HepG2 (cell line): ENCODE measurements at regions not wholly inside any gene's neighbourhood (a gene's known extent, or its start where the extent isn't known, plus 50 kb on each side); places are given as distances from the start of the nearest gene placed in this dataset.

ENCODE experiments used
- ATAC-seq: fragments of 200-7000 bp; cut with Tn5 transposase; 3 replicates; pipeline ENCODE4 v1.9.1; 2020; ENCODE audit warnings: mild to moderate bottlenecking, moderate library complexity
- BruUV-seq: library from RNA; stranded (reverse); fragments of 400-500 nt; replicated peaks from 2 replicates; lab custom pipeline; 2021; lab: Mats Ljungman, UMichigan
- CTCF ChIA-PET: fragments of 300-600 bp; formaldehyde crosslinking; extraction: SDS; loops from one replicate; lab custom pipeline; 2021; ENCODE audit warnings: low total read pairs, inconsistent platforms, low intra/inter-chr PET ratio; lab: Yijun Ruan, JAX
- POLR2A ChIA-PET: fragments of 350-600 bp; sonication (Branson Sonifier 250); formaldehyde crosslinking; loops from one replicate; lab custom pipeline; 2020; ENCODE audit warnings: antibody characterized with exemption, inconsistent platforms; lab: Yijun Ruan, JAX
- DNase-seq: peaks from one replicate; pipeline ENCODE4 v3.0.0-alpha.2; 2015; ENCODE audit warnings: low spot score
- FAIRE-seq: peaks from 3 replicates; lab custom pipeline; 2011; peaks lifted over from hg19 to GRCh38; lab: Jason Lieb, UNC
- H2AFZ ChIP-seq: one replicate; pipeline ENCODE4 v1.6.1; 2011; ENCODE audit warnings: low read length, inconsistent platforms
- H3K27ac ChIP-seq: fragments of 300-600 bp; 3 replicates; pipeline ENCODE4 v1.8.0; 2011; ENCODE audit warnings: mixed run types, mild to moderate bottlenecking, mixed read lengths, low read length, inconsistent platforms; ENCODE audit not compliant: insufficient read depth; ENCODE audit errors: extremely low read length
- H3K27me3 ChIP-seq, 2 experiments: fragments of 200-600 bp in 1 of 2; 2 replicates in 1 of 2; 3 replicates in 1 of 2; pipeline versions ENCODE4 v1.6.0 to v1.8.0; 2011; ENCODE audit warnings: low read length in 2 of 2, mild to moderate bottlenecking in 2 of 2, moderate library complexity in 2 of 2, inconsistent platforms in 1 of 2; ENCODE audit not compliant: insufficient read depth in 2 of 2, control insufficient read depth in 1 of 2
- H3K36me3 ChIP-seq, 2 experiments: fragments of 200-600 bp in 1 of 2; replicated peaks in 1 of 2; 2 replicates in 1 of 2; 3 replicates in 1 of 2; pipeline versions ENCODE4 v1.5.1 to v1.8.0; 2011; ENCODE audit warnings: low read length in 2 of 2, inconsistent platforms in 1 of 2; ENCODE audit not compliant: insufficient read depth in 2 of 2, control insufficient read depth in 1 of 2
- H3K4me1 ChIP-seq: 2 replicates; pipeline ENCODE4 v1.5.1; 2012; ENCODE audit warnings: low read length, inconsistent platforms; ENCODE audit not compliant: insufficient read depth
- H3K4me2 ChIP-seq: 2 replicates; pipeline ENCODE4 v1.6.0; 2011; ENCODE audit warnings: low read depth, low read length, inconsistent platforms
- H3K4me3 ChIP-seq, 3 experiments: fragments of 200-600 bp in 1 of 3; sonication (generic), shearing (Covaris generic) in 1 of 3; replicated peaks in 1 of 3; 2 replicates each; pipeline ENCODE4 v1.5.1; 2011 to 2016; ENCODE audit warnings: low read length in 3 of 3, inconsistent platforms in 2 of 3, low read depth in 2 of 3, mild to moderate bottlenecking in 2 of 3, control low read depth in 1 of 3, mixed read lengths in 1 of 3; ENCODE audit not compliant: insufficient read depth in 1 of 3
- H3K79me2 ChIP-seq: one replicate; pipeline ENCODE4 v1.6.1; 2011; ENCODE audit warnings: low read length, inconsistent platforms; ENCODE audit not compliant: insufficient read depth
- H3K9ac ChIP-seq: 2 replicates; pipeline ENCODE4 v1.6.0; 2011; ENCODE audit warnings: mild to moderate bottlenecking, low read depth, low read length, inconsistent platforms; ENCODE audit not compliant: insufficient read depth
- H3K9me3 ChIP-seq: 2 replicates; pipeline ENCODE4 v1.5.1; 2012; ENCODE audit warnings: mild to moderate bottlenecking, low read length
- H4K20me1 ChIP-seq: 2 replicates; pipeline ENCODE4 v1.6.0; 2011; ENCODE audit warnings: inconsistent platforms, mild to moderate bottlenecking, low read length, moderate library complexity; ENCODE audit not compliant: insufficient read depth
- GATA4 ChIP-seq: sonication (generic); IDR thresholded peaks from 2 replicates; pipeline ENCODE4 v1.6.1; 2016; ENCODE audit warnings: antibody characterized with exemption, low read depth, borderline replicate concordance
- RFX1 ChIP-seq: fragments of 450-650 bp; IDR thresholded peaks from 2 replicates; pipeline ENCODE4 v1.6.1; 2017
- RFX3 ChIP-seq: IDR thresholded peaks from 2 replicates; pipeline ENCODE4 v1.6.1; 2016; ENCODE audit warnings: missing biosample characterization, missing genetic modification reagents
- TCF12 ChIP-seq, 2 experiments: fragments of 450-650 bp in 1 of 2; sonication (generic) in 1 of 2; formaldehyde crosslinking in 1 of 2; IDR thresholded peaks; 2 replicates each; pipeline versions ENCODE4 v1.6.1 to v1.8.0; 2017 to 2022; ENCODE audit warnings: antibody characterized with exemption in 1 of 2, mild to moderate bottlenecking in 1 of 2, missing genetic modification reagents in 1 of 2, moderate library complexity in 1 of 2
- THAP11 ChIP-seq: IDR thresholded peaks from 2 replicates; pipeline ENCODE4 v1.6.1; 2016; ENCODE audit warnings: missing biosample characterization, missing genetic modification reagents
- ZFP41 ChIP-seq: sonication (generic); formaldehyde crosslinking; IDR thresholded peaks from 2 replicates; pipeline ENCODE4 v1.4.0; 2020; ENCODE audit warnings: mild to moderate bottlenecking, missing genetic modification reagents, borderline replicate concordance
- ZFY ChIP-seq: sonication (generic); formaldehyde crosslinking; IDR thresholded peaks from 2 replicates; pipeline ENCODE4 v1.4.0; 2020; ENCODE audit warnings: missing genetic modification reagents
- ZNF235 ChIP-seq: sonication (generic); formaldehyde crosslinking; IDR thresholded peaks from 2 replicates; pipeline ENCODE4 v1.8.1; 2023; ENCODE audit warnings: mild to moderate bottlenecking, missing genetic modification reagents, borderline replicate concordance
- ZNF335 ChIP-seq: sonication (generic); formaldehyde crosslinking; IDR thresholded peaks from 2 replicates; pipeline ENCODE4 v1.4.0; 2020; ENCODE audit warnings: missing genetic modification reagents
- ZNF75D ChIP-seq: sonication (generic); formaldehyde crosslinking; IDR thresholded peaks from 2 replicates; pipeline ENCODE4 v1.8.1; 2023; ENCODE audit warnings: missing genetic modification reagents, mild to moderate bottlenecking, borderline replicate concordance
- ZNF891 ChIP-seq: sonication (generic); formaldehyde crosslinking; IDR thresholded peaks from 2 replicates; pipeline ENCODE4 v1.5.0; 2020; ENCODE audit warnings: mild to moderate bottlenecking, missing genetic modification reagents
- WGBS: methylation state at CpG from one replicate; pipeline ENCODE4 v1.1.6; 2017; ENCODE audit warnings: low lambda C conversion rate; 5-methylcytosine and 5-hydroxymethylcytosine counted together
- in situ Hi-C: cut with HindIII; loops from 2 replicates; pipeline ENCODE4 v1.10.0; 2017; ENCODE audit warnings: low pct_unique_long_range_greater_than_20kb; ENCODE audit not compliant: extremely low pct_ligation_motif_present
- intact Hi-C: fragments of 100-400 bp; cut with micrococcal nuclease; formaldehyde crosslinking; loops from one replicate; pipeline ENCODE4 v1.10.0; 2022; ENCODE audit not compliant: unreplicated experiment
- TF ChIP-seq, protein P1 (sequence below): sonication (generic); formaldehyde crosslinking; IDR thresholded peaks from 2 replicates; pipeline ENCODE4 v1.5.1; 2020; ENCODE audit warnings: missing genetic modification reagents, mild to moderate bottlenecking, borderline replicate concordance
- TF ChIP-seq, protein P2 (sequence below): sonication (generic); formaldehyde crosslinking; IDR thresholded peaks from 2 replicates; pipeline ENCODE4 v1.4.0; 2020; ENCODE audit warnings: missing genetic modification reagents, borderline replicate concordance
- TF ChIP-seq, protein P3 (sequence below): IDR thresholded peaks from 2 replicates; pipeline ENCODE4 v1.6.1; 2016; ENCODE audit warnings: missing compliant biosample characterization, missing genetic modification reagents, borderline replicate concordance
- TF ChIP-seq, protein P4 (sequence below): sonication (generic); formaldehyde crosslinking; IDR thresholded peaks from 2 replicates; pipeline ENCODE4 v1.4.0; 2020; ENCODE audit warnings: mild to moderate bottlenecking, missing genetic modification reagents, borderline replicate concordance
- TF ChIP-seq, protein P5 (sequence below): sonication (generic); formaldehyde crosslinking; conservative IDR thresholded peaks from 2 replicates; pipeline ENCODE4 v1.8.1; 2023; ENCODE audit warnings: missing genetic modification reagents

DNA sequence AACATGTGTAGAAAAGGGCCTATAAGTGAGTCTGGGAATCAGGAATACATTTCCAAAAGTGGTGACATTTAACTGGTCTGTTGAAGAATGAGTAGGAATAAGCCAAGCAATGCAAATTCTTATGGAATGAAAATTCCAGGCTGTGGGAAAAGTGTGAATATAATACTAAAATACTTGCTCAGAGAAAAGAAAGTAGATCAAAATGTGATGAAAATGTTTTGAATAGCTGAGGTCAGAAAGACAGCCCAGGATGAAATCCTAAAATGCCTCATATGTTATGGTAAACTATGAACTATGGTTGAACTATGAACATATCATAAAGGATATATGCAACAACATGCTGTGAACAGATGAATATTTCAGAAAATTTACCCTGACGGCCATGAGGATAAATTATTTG lies 688.3 kb upstream of the FAT3 start (continued):
- TF ChIP-seq ZFP41 (no peak), RFX1 (no peak), GATA4 (no peak), TCF12 (IDR thresholded peaks at IDR 0.05) (no peak), TCF12 (CRISPR knock-in tag; IDR thresholded peaks at IDR 0.05) (no peak)
- TF ChIP-seq, protein P1, sequence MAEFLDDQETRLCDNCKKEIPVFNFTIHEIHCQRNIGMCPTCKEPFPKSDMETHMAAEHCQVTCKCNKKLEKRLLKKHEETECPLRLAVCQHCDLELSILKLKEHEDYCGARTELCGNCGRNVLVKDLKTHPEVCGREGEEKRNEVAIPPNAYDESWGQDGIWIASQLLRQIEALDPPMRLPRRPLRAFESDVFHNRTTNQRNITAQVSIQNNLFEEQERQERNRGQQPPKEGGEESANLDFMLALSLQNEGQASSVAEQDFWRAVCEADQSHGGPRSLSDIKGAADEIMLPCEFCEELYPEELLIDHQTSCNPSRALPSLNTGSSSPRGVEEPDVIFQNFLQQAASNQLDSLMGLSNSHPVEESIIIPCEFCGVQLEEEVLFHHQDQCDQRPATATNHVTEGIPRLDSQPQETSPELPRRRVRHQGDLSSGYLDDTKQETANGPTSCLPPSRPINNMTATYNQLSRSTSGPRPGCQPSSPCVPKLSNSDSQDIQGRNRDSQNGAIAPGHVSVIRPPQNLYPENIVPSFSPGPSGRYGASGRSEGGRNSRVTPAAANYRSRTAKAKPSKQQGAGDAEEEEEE (CRISPR knock-in tag): no peak

DNA sequence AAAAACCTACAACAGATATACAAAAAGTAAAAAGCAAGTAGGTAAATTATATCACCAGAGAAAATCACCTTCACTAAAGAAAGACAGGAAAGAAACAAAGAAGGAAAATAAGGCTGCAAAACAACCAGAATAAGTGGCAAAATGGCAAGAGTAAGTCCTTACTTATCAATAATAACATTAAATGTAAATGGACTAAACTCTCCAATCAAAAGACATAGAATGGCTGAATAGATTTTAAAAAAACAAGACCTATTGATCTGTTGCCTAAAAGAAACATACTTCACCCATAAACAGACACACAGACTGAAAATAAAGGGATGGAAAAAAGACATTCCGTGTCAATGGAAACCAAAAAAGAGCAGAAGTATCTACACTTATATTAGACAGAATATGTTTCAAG lies 695.7 kb upstream of the FAT3 start:
- H3K27ac ChIP-seq: no peak overlapping the region
- TF ChIP-seq, protein P2, sequence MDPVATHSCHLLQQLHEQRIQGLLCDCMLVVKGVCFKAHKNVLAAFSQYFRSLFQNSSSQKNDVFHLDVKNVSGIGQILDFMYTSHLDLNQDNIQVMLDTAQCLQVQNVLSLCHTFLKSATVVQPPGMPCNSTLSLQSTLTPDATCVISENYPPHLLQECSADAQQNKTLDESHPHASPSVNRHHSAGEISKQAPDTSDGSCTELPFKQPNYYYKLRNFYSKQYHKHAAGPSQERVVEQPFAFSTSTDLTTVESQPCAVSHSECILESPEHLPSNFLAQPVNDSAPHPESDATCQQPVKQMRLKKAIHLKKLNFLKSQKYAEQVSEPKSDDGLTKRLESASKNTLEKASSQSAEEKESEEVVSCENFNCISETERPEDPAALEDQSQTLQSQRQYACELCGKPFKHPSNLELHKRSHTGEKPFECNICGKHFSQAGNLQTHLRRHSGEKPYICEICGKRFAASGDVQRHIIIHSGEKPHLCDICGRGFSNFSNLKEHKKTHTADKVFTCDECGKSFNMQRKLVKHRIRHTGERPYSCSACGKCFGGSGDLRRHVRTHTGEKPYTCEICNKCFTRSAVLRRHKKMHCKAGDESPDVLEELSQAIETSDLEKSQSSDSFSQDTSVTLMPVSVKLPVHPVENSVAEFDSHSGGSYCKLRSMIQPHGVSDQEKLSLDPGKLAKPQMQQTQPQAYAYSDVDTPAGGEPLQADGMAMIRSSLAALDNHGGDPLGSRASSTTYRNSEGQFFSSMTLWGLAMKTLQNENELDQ (CRISPR knock-in tag): no peak
- TF ChIP-seq, protein P3, sequence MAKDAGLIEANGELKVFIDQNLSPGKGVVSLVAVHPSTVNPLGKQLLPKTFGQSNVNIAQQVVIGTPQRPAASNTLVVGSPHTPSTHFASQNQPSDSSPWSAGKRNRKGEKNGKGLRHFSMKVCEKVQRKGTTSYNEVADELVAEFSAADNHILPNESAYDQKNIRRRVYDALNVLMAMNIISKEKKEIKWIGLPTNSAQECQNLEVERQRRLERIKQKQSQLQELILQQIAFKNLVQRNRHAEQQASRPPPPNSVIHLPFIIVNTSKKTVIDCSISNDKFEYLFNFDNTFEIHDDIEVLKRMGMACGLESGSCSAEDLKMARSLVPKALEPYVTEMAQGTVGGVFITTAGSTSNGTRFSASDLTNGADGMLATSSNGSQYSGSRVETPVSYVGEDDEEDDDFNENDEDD: no peak
- no peak for TF ChIP-seq ZNF235
- no peak for TF ChIP-seq THAP11
- TF ChIP-seq, protein P4, sequence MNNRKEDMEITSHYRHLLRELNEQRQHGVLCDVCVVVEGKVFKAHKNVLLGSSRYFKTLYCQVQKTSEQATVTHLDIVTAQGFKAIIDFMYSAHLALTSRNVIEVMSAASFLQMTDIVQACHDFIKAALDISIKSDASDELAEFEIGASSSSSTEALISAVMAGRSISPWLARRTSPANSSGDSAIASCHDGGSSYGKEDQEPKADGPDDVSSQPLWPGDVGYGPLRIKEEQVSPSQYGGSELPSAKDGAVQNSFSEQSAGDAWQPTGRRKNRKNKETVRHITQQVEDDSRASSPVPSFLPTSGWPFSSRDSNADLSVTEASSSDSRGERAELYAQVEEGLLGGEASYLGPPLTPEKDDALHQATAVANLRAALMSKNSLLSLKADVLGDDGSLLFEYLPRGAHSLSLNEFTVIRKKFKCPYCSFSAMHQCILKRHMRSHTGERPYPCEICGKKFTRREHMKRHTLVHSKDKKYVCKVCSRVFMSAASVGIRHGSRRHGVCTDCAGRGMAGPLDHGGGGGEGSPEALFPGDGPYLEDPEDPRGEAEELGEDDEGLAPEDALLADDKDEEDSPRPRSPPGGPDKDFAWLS: no peak
- no peak for TF ChIP-seq ZNF335
- TF ChIP-seq, protein P5, sequence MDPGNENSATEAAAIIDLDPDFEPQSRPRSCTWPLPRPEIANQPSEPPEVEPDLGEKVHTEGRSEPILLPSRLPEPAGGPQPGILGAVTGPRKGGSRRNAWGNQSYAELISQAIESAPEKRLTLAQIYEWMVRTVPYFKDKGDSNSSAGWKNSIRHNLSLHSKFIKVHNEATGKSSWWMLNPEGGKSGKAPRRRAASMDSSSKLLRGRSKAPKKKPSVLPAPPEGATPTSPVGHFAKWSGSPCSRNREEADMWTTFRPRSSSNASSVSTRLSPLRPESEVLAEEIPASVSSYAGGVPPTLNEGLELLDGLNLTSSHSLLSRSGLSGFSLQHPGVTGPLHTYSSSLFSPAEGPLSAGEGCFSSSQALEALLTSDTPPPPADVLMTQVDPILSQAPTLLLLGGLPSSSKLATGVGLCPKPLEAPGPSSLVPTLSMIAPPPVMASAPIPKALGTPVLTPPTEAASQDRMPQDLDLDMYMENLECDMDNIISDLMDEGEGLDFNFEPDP (CRISPR knock-in tag): no peak
- no peak for TF ChIP-seq ZNF75D (CRISPR knock-in tag)
- no peak for TF ChIP-seq RFX3 (CRISPR knock-in tag)
- no peak for TF ChIP-seq ZNF891 (CRISPR knock-in tag)
- TF ChIP-seq ZFY (CRISPR knock-in tag): no peak
- TF ChIP-seq, all 625 proteins: peak for 0
- no peak for FAIRE-seq
- no TSS peak for BruUV-seq
- Histone ChIP-seq H3K4me1 (no peaks in the 10 kb centered on the region), H3K27me3 (no peaks in the 10 kb centered on the region), H3K79me2 (no peaks in the 10 kb centered on the region), H3K4me2 (no peak overlapping the region), H2AFZ (no peak overlapping the region), H3K4me3 (no peak overlapping the region), H4K20me1 (no peaks in the 10 kb centered on the region), H3K9me3 (peaks cover 73% of the 10 kb centered on the region), H3K9ac (no peak overlapping the region), H3K36me3 (no peaks in the 10 kb centered on the region)
- ChIA-PET CTCF (no interaction called here), POLR2A (no interaction called here)
- WGBS: 11% methylated on average over 1 of the region's 1 CpG
- intact Hi-C loops (no loop called here), in situ Hi-C loops (no loop called here)
- no peak for DNase-seq
- ATAC-seq: no peak
